HG03103 (cell line): ENCODE measurements at regions not wholly inside any gene's neighbourhood (a gene's known extent, or its start where the extent isn't known, plus 50 kb on each side); places are given as distances from the start of the nearest gene placed in this dataset.

ENCODE experiments used
- ATAC-seq: cut with Tn5 transposase; IDR thresholded peaks from one replicate; pipeline ENCODE4 v1.9.1; 2021; ENCODE audit warnings: low read depth; ENCODE audit not compliant: unreplicated experiment

DNA sequence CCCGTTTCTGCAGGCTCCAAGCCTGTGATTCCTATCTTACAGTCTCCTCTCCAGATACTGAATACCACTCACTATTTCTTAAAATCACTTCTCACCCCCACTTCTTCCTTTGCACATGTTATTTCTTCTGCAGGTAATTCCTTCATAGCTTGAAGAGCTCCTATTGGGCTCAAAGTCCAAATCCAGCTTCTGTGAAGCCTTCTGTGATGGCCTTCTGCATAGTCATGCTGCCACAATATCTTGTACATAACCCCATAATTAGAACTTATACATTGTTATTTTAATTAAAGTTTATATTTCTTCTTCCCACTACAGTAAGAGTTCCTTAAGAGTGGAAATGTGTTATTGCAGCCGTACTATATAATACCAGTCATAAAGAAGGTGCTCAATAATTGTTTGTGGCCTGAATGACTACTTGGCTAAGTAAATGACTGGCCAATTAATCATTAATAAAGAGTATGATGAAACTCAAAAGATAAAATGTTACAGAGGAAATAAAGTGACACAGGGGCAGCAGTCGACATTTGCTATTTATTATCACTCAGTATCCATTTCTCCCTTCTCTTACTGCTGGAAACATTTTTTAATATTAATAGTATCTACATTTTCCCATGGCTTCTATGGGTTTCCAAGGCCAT, 886.6 kb downstream of the TTLL7 start:
- ATAC-seq = no peak

DNA sequence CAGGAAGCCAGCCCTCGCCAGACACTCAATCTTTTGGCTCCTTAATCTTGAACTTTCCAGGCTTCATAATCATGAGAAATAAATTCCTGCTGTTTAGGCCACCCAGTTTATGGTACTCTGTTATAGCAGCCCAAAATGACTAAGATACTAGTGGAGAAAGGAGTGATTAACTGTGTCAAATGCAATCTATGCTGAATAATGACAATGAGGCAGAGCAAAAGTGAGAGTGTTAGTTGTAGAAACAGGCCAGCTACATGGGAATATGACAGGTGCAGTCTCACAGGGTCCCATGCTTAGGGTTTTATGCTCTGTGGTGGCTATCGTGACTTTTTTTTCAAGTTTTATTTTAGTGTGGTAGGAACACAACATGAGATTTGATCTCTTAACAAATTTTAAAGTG, 888.8 kb downstream of the TTLL7 start:
- no peak for ATAC-seq

DNA sequence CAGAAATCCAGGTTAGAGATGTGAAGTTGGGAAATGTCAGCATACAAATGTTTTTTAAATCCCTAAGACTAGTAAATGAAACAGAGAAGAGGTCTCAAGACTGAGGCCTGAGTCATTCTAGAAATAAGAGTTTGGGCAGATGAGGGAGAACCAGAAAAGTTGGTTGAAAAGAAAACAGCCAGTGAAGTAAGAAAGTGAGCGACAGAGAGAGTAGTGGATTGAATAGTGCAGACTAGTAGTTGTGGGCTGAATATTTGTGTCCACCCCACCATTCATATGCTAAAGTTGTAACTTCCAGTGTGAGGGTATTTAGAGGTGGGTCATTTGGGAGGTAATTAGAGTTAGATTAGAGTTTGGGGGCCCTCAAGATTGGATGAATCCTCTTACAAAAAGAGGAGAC, 889.2 kb downstream of the TTLL7 start:
- no peak for ATAC-seq

DNA sequence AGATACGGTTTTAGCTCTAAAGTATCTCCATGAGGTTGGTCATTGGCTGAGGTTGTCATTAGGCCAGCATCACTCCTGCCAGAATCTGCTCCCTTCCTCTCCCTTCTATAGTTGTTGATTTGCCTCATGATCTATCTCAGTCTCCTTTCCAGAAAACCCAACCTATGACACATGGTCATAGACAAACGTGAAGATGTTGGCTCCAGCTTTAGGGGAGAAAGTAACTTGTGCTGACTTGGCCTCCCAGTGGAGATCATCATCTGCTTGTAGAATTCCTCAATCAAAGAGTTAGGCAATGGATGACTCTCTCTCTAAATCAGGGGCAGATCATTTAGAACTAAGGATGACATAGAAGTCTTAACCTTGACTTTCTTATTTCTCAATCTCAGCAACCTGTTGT, 894.4 kb downstream of the TTLL7 start:
- no peak for ATAC-seq

DNA sequence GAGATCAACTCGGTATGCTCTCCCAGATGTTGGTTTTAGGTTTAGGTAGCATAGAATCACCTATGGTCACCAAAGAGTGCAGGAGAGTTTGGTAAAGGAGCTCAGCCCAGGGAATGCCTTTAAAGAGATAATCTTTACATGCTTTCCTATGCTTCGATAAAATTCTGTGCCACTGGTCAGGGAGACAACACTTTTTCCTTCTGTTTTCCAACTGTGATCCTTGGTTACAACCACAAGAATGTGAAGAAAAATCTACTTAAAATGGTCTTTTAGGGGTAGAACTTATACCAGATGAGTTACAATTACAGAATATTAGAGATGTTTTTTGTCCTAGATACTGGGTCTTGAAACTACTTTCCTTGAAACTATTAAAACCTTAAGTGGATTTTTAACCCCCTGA, 895.6 kb downstream of the TTLL7 start:
- no peak for ATAC-seq

DNA sequence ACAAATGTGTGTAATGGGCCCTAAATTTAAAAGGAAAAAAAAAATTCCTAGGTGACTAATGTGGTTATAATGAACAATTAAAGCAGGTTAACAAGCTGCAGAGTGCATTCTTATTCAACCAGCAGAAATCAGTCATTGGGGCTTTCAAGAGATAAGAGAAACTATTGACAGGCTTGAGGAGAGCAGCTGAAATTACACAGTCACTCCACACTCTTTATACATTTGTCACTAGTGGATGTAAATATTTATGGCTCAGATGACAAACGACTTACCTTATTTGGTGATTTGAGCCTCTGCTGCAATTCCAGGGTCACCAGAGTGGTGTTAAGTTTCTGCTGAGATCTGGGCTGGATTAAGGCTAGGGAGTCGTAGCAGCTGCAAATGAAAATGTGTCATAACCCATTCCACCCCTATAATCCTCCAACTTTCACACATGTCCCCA, 896.3 kb downstream of the TTLL7 start:
- ATAC-seq = no peak

DNA sequence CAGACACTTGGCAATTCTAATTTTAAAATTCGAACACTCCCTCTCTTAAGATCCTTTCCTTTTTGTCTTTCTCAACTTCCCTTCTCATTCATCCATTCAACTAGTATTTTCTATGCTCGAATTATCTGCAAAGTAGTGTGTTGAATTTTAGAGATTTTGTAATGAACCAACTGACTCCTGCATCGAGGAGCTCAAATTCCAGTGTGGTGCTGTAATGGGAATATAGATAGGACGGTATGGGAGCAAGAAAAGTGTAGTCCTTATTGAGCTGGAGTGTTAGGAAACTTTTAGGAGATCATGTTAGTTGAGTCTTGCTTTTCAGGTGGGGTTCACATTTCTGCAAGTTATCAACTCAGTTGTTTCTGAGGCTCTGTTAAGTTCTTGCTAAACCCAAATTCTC, 897.5 kb downstream of the TTLL7 start:
- no peak for ATAC-seq

DNA sequence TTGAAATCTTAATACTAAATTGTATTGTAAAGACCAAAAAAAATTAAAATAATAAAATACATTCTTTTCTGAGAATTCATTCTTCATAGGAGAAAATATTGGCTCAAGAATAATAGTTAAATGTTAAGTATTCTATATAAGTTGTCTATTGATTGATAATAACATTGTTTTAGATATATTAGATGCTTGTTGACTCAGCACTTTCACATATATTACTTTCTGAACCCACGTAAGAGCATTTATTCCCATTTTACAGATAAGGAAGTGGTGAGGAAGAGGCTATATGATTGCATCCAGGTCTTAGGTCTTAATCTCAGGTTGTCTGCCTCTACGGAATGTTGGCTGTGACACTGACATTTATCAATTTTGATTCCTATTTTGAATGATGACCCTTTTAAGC, 898.8 kb downstream of the TTLL7 start:
- no peak for ATAC-seq

DNA sequence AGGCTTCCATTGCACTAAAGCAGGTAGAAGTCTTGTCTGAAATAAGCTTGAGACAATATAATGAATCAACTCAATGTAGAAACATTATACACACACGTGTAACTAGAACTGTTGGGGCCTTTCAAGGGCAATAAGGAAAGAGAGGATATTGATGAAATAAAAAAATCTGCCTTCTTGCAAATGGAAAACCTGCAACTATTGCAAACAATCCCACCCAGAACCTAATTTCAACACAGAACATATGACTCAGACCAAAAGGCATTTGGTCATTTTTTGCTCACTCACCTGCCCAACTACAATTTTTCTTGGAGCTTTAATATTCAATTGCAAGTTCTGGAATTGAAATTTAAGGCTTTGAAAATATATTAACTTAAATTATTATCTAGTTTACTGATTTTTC, 900.1 kb downstream of the TTLL7 start:
- ATAC-seq = no peak

DNA sequence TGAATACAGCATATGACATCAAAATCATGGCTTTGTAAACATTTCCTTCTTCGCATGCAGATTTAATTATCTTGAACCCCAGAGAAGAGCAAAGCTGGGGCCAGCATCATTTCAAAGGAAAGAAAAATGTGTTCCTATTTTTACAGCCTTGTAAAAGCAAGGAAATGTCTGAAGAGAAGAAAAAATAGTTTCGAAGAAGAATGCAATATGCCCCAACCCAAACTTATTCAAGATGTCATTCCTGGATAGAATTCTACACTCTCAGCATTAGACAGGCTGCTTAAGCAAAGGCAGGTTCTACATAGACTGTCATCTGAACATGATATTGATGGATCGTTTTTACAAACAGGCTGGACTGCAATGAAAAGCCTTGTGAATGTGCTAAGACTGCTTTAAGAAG, 900.8 kb downstream of the TTLL7 start:
- no peak for ATAC-seq

DNA sequence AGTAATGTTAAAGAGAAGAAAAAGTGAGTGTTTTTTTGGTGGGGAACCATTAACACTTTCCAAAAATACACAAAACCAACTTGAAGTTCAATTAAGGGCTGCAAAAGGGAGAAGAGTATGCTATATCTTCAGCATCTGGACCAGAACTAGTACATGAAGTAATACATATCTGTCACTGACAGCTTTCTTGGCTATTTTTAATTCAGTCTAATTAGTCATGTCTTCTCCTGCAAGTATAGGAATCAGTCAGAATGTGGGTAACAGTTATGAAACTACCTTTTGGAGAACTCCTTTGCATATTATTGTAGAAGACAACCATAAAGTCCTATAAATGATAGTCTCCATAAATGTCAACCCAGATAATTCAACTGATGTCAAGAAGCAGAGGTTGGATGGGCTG, 901.2 kb downstream of the TTLL7 start:
- ATAC-seq = no peak

DNA sequence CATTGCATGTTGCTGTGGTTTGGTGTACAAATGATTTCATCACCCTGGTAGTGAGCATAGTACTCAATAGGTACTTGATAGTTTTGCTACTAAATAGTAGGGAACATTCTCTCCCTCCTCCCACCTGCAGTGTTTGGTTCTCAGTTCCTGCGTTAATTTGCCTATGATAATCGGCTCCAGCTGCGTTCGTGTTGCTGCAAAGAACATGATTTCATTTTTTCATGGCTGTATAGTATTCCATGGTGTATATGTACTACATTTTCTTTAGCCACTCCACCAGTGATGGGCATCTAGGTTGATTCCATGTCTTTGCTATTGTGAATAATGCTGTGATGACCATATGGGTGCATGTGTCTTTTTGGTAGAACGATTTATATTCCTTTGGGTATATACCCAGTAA, 903.4 kb downstream of the TTLL7 start:
- ATAC-seq = no peak

DNA sequence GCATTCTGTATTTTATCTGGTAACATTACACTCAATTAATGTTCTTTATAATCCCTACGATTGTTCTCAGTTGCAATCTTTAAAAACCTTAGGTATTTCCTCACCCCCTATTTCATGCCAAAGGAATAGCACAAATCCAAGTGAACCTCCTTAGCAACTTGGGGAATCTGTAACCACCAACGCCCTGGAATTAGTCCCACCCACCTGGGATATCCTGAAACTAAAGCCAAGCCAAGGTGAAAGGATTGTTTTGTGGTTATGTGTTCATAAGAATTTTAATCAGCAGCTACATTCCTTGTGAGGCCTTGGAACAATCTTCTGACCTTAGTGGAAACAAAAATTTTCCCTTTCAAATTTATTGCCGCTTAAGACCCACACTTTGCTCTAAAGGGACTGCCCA, 908.7 kb downstream of the TTLL7 start:
- no peak for ATAC-seq

DNA sequence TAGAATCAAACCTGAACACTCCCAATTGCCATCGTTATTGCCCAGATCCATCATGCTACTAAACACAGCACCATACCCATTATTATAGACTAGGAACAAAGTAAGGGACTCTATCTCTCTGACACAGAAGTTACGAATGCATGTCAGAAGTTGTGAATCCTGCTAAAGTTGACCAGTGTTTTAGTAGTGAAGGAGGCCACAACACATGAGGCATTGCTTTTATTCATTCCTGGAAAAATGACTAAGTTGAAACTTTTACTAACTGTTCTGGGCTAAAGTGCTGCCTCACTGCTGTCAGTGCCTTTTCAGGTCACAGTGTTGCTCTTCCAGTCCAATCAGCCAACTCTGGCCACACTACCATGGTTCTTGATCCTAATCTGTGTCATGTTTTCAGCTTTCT, 911.1 kb downstream of the TTLL7 start:
- no peak for ATAC-seq

DNA sequence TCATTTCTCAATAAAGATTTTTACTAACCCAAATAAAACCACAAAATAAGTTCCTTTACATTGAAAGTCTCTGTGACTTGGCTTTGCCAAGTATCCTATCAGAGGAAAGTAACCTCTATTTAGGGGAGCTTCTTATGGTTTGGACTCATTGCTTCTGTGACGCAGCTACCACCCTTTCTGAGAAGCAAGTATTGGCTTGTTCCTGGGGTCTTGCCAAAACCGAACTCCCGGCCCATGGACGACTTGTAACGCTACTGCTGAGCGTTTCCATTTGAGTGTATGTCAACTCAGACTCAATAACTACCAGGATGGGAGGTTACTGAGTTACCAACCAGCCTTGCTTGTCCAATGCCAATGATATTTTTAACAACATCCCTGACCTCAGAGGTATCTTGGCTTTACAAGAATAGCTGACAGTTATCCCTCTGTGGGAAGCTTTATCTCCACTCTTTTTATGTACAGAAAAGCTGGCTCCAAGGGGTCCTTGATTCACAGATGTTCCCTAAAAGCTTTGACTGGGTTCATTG, 911.9 kb downstream of the TTLL7 start:
- ATAC-seq = no peak

DNA sequence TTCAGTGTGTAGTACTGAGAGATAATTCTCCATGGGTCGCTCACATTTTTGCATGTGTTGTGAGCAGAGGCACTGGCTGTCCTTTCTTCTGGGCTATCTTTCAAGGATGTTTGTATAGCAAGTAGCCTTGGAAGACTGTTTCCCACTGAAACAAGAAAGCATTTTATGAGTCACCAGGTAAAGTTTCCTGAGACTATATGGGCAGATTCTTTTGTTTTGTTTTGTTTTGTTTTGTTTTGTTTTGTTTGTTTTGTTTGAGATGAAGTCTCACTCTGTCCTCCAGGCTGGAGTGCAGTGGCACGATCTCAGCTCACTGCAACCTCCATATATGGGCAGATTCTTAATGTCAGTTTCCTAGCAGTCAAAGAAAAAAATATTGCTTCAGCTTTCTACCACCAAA, 912.6 kb downstream of the TTLL7 start:
- ATAC-seq = no peak

DNA sequence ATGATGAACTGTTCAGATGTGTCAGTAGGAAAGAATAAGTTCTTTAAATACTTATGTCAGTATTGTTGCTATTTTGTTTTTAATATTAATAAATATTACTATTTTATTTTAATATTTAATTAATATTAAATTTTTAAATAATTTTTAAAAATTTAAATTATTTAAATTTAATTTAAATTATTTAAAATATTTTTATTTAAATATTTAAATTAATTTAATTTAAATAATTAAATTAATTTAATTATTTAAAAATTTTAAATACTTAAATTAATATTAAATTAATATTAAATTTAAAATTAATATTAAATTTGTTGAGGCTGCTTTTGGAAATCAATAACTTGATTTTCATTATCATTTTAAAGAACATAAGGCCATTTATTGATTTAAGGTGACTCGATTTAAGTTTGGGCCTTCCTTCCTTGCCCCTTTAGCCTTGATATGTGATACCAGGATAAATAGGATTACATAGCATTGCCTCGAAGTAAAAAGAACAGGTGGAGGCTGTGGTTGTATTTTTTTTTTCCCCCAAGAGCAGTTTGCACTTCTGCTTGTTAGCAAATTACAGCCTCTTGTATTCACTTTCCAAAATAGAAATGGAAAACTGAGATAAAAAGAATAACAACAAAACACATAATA, 915.2 kb downstream of the TTLL7 start:
- ATAC-seq = no peak

DNA sequence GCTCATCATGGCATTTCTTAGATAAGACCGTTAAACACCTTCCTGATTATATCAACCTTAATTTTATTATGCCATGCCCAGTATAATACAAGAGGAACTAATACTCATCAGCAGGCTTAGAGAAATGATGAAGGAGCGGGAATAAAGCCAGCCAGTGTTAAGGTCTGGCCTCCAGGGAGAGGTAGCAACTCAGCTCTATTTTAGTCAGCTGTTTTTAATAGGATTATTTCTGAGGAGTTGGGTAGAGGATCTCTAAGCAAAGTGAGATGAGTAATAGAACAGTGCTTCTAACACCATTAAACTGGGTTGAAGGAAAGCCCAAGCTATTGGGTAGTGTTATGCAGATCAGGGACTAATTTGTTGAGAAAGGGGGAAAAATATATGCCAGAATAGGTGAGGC, 921.5 kb downstream of the TTLL7 start:
- ATAC-seq = no peak

DNA sequence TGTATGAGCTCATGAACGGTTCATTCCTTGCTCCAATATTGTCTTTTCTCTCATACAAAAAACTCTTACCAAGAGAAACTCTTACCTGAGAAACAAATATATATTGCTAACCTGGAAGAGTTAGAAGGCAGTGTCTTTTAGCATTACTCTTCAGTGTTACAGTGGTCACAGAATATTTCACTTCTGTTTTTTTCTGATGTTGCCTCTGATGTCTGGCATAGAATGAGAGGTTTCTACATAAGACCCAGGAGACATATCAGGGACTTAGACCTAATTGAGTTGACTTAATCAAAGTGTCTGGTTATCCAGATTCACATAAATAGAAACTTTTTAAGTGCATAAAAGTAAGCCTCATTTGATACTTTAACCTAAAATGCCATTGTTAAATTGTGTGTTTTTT, 923.8 kb downstream of the TTLL7 start:
- no peak for ATAC-seq

DNA sequence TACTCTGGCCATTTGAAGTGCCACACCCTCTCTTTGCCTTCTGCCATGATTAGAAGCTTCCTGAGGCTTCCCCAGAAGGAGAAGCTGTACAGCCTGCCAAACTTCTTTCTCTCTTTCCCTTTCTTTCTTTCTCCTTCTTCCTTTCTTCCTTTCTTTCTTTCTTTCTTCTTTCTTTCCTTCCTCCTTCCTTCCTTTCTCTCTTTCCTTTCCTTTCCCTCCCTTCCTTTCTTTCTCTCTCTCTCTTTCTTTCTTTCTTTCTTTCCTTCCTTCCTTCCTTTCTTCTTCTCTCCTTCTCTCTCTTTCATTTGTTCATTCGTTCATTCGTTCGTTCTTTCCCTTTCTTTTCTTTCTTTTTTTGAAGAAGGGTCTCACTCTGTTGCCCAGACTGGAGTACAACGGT, 931.0 kb downstream of the TTLL7 start:
- ATAC-seq = no peak

DNA sequence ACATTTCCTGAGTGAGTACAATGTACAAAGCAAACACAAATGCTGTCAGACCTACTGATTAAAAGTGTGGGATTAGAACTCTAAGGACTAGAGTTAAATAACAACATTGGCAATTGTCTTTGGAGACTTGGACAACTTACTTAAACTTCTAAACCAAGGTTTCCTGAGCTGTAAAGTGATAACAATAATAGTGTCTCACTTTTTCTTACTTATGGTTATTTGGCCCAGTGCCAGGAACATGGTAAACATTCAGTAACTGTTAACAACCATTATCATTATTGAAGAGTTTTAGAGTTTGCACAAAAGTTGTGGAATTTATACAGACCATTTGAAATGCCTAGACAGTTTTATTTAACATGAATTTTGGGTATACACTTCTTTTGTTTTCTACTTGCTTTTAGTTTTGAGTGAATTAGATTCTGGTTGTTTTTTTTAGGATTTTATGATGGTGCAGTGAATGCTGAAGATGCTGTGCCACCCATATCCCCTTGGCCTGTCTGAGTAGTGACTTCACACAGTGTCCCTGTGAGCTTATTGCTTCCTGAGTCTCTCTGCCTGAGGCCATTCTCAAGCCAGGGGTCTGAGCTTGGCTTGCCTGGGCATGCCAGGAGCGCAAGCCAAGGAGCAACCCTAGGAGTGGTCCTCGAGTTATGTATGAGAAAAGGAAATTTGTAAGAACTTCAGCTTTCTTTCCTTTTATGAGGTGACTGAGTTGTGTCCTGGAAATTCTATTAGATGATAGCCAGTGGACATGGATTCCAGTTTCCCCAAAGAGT, 932.8 kb downstream of the TTLL7 start:
- no peak for ATAC-seq
